K562 (cell line): ENCODE measurements at regions not wholly inside any gene's neighbourhood (a gene's known extent, or its start where the extent isn't known, plus 50 kb on each side); places are given as distances from the start of the nearest gene placed in this dataset.

Experiments
- CCNT2 ChIP-seq: IDR thresholded peaks from 2 replicates; pipeline ENCODE4 v1.6.1; 2011; ENCODE audit warnings: borderline replicate concordance, low read depth, mild to moderate bottlenecking, moderate library complexity, mixed read lengths, low read length; ENCODE audit not compliant: insufficient read length; ENCODE audit errors: extremely low read depth
- FIP1L1 ChIP-seq: fragments of 200-400 bp; formaldehyde crosslinking; IDR thresholded peaks from 2 replicates; pipeline ENCODE4 v1.6.1; 2018; ENCODE audit warnings: mild to moderate bottlenecking, low read depth, low read length; ENCODE audit not compliant: poor library complexity, severe bottlenecking
- FOXA1 ChIP-seq: fragments of 450-650 bp; IDR thresholded peaks from 2 replicates; pipeline ENCODE4 v1.6.1; 2016; ENCODE audit warnings: mild to moderate bottlenecking, borderline replicate concordance
- POLR2A ChIP-seq: fragments of 450-650 bp; conservative IDR thresholded peaks from 2 replicates; pipeline ENCODE4 v1.6.1; 2016
- ZNF175 ChIP-seq: fragments of 200-800 bp; sonication (Bioruptor generic); IDR thresholded peaks from 2 replicates; pipeline ENCODE4 v1.6.1; 2016; ENCODE audit warnings: low read depth, mild to moderate bottlenecking, missing genetic modification characterization, missing compliant biosample characterization

GRCh38 chr9:90029996-90030395 lies 425.2 kb downstream of the GADD45G start:
- no peak for TF ChIP-seq ZNF175
- no peak for TF ChIP-seq FOXA1
- no peak for TF ChIP-seq FIP1L1
- no peak for TF ChIP-seq POLR2A
- TF ChIP-seq CCNT2, result no peak
